ENCODE measurements at regions not wholly inside any gene's neighbourhood (a gene's known extent, or its start where the extent isn't known, plus 50 kb on each side); places are given as distances from the start of the nearest gene placed in this dataset.
"Not testable (repeated sequence)": the region's sequence is repeated elsewhere in the genome, so short reads cannot be mapped to it uniquely, and the experiment has no call there.

- ATAC-seq (ENCODE audit: low read depth) (no peak), DNase-seq (no peak)
- no peaks in the 10 kb centered on the region for H3K4me1 Mint-ChIP-seq
- POLR2A ChIA-PET, result no interaction called here
- H3K27ac Mint-ChIP-seq, result no peak overlapping the region
- H3K27me3 Mint-ChIP-seq, result no peaks in the 10 kb centered on the region
- peaks cover 1% of the 10 kb centered on the region for H3K9me3 Mint-ChIP-seq
- no peaks in the 10 kb centered on the region for H3K36me3 Mint-ChIP-seq
- no peak overlapping the region for H3K4me3 Mint-ChIP-seq
These were observed 412.3 kb downstream of the OXSM start for GRCh38 chr3:26202169-26202568.

- Mint-ChIP-seq H3K9me3 (peaks cover 1% of the 10 kb centered on the region), H3K27ac (no peak overlapping the region), H3K4me1 (no peaks in the 10 kb centered on the region), H3K27me3 (no peaks in the 10 kb centered on the region), H3K36me3 (no peaks in the 10 kb centered on the region), H3K4me3 (no peak overlapping the region)
- POLR2A ChIA-PET, result no interaction called here
- no peak for DNase-seq
- no peak for ATAC-seq (ENCODE audit: low read depth)
These were observed 415.6 kb downstream of the OXSM start for GRCh38 chr3:26205475-26205874.

GRCh38 chr3:26208201-26208600, 414.4 kb upstream of the LRRC3B start:
- H3K9me3 Mint-ChIP-seq, result peaks cover 7% of the 10 kb centered on the region
- no peaks in the 10 kb centered on the region for H3K4me1 Mint-ChIP-seq
- POLR2A ChIA-PET, result no interaction called here
- no peaks in the 10 kb centered on the region for H3K27me3 Mint-ChIP-seq
- DNase-seq (no peak), ATAC-seq (ENCODE audit: low read depth) (no peak)
- no peaks in the 10 kb centered on the region for H3K36me3 Mint-ChIP-seq
- no peak overlapping the region for H3K4me3 Mint-ChIP-seq
- H3K27ac Mint-ChIP-seq, result no peak overlapping the region

- no peaks in the 10 kb centered on the region for H3K9me3 Mint-ChIP-seq
These were observed 392.8 kb upstream of the LRRC3B start for GRCh38 chr3:26229801-26230200.

GRCh38 chr3:26233374-26233773, 389.2 kb upstream of the LRRC3B start:
- DNase-seq (no peak), ATAC-seq (ENCODE audit: low read depth) (no peak)
- Mint-ChIP-seq H3K4me3 (no peak overlapping the region), H3K4me1 (no peaks in the 10 kb centered on the region), H3K36me3 (no peaks in the 10 kb centered on the region), H3K27ac (no peak overlapping the region), H3K9me3 (peaks cover 1% of the 10 kb centered on the region), H3K27me3 (no peaks in the 10 kb centered on the region)
- POLR2A ChIA-PET, result no interaction called here

More at GRCh38 chr3:26229801-26230200, 392.8 kb upstream of the LRRC3B start:
- Mint-ChIP-seq H3K36me3 (no peaks in the 10 kb centered on the region), H3K4me1 (no peaks in the 10 kb centered on the region), H3K27me3 (no peaks in the 10 kb centered on the region), H3K27ac (no peak overlapping the region), H3K4me3 (no peak overlapping the region)
- DNase-seq (no peak), ATAC-seq (ENCODE audit: low read depth) (no peak)
- POLR2A ChIA-PET, result no interaction called here

GRCh38 chr3:26236531-26236930, 386.0 kb upstream of the LRRC3B start:
- ATAC-seq (ENCODE audit: low read depth), result no peak
- DNase-seq, result no peak
- no peaks in the 10 kb centered on the region for H3K4me1 Mint-ChIP-seq
- POLR2A ChIA-PET, result no interaction called here
- no peaks in the 10 kb centered on the region for H3K36me3 Mint-ChIP-seq
- H3K4me3 Mint-ChIP-seq, result no peak overlapping the region
- H3K27ac Mint-ChIP-seq, result no peak overlapping the region
- H3K27me3 Mint-ChIP-seq, result no peaks in the 10 kb centered on the region
- H3K9me3 Mint-ChIP-seq, result peaks cover 2% of the 10 kb centered on the region

- Mint-ChIP-seq H3K27ac (no peak overlapping the region), H3K4me3 (no peak overlapping the region), H3K4me1 (no peaks in the 10 kb centered on the region), H3K9me3 (peaks cover 3% of the 10 kb centered on the region), H3K36me3 (no peaks in the 10 kb centered on the region), H3K27me3 (no peaks in the 10 kb centered on the region)
- ATAC-seq (ENCODE audit: low read depth) (no peak), DNase-seq (no peak)
- POLR2A ChIA-PET, result no interaction called here
These were observed 385.4 kb upstream of the LRRC3B start for GRCh38 chr3:26237036-26237682.

GRCh38 chr3:26244586-26244985, 378.0 kb upstream of the LRRC3B start:
- DNase-seq; H3K36me3 Mint-ChIP-seq; H3K4me3 Mint-ChIP-seq; ATAC-seq (ENCODE audit: low read depth); H3K27me3 Mint-ChIP-seq; POLR2A ChIA-PET; H3K27ac Mint-ChIP-seq; H3K4me1 Mint-ChIP-seq; H3K9me3 Mint-ChIP-seq: not testable (repeated sequence)

- no peak overlapping the region for H3K27ac Mint-ChIP-seq
- H3K4me1 Mint-ChIP-seq, result no peaks in the 10 kb centered on the region
- H3K36me3 Mint-ChIP-seq, result no peaks in the 10 kb centered on the region
- ATAC-seq (ENCODE audit: low read depth), result no peak
- H3K9me3 Mint-ChIP-seq, result peaks cover 1% of the 10 kb centered on the region
- no peak overlapping the region for H3K4me3 Mint-ChIP-seq
- DNase-seq, result no peak
- POLR2A ChIA-PET, result no interaction called here
- H3K27me3 Mint-ChIP-seq, result no peaks in the 10 kb centered on the region
These were observed 377.3 kb upstream of the LRRC3B start for GRCh38 chr3:26245236-26245635.

- no peak for ATAC-seq (ENCODE audit: low read depth)
- Mint-ChIP-seq H3K27ac (no peak overlapping the region), H3K36me3 (no peaks in the 10 kb centered on the region), H3K4me1 (no peaks in the 10 kb centered on the region), H3K4me3 (no peak overlapping the region), H3K9me3 (peaks cover 1% of the 10 kb centered on the region), H3K27me3 (no peaks in the 10 kb centered on the region)
- no peak for DNase-seq
- POLR2A ChIA-PET, result no interaction called here
These were observed 375.7 kb upstream of the LRRC3B start for GRCh38 chr3:26246901-26247300.

GRCh38 chr3:26247712-26248111, 374.9 kb upstream of the LRRC3B start:
- POLR2A ChIA-PET, result no interaction called here
- H3K4me3 Mint-ChIP-seq, result no peak overlapping the region
- DNase-seq (no peak), ATAC-seq (ENCODE audit: low read depth) (no peak)
- no peaks in the 10 kb centered on the region for H3K36me3 Mint-ChIP-seq
- H3K27ac Mint-ChIP-seq, result no peak overlapping the region
- H3K27me3 Mint-ChIP-seq, result no peaks in the 10 kb centered on the region
- H3K4me1 Mint-ChIP-seq, result no peaks in the 10 kb centered on the region
- H3K9me3 Mint-ChIP-seq, result no peaks in the 10 kb centered on the region

- Mint-ChIP-seq H3K4me1 (no peaks in the 10 kb centered on the region), H3K9me3 (no peaks in the 10 kb centered on the region), H3K36me3 (no peaks in the 10 kb centered on the region), H3K27me3 (no peaks in the 10 kb centered on the region), H3K27ac (no peak overlapping the region), H3K4me3 (no peak overlapping the region)
- POLR2A ChIA-PET, result no interaction called here
- no peak for ATAC-seq (ENCODE audit: low read depth)
- no peak for DNase-seq
These were observed 370.6 kb upstream of the LRRC3B start for GRCh38 chr3:26252001-26252400.

- ATAC-seq (ENCODE audit: low read depth) (no peak), DNase-seq (no peak)
- POLR2A ChIA-PET, result no interaction called here
- no peaks in the 10 kb centered on the region for H3K4me1 Mint-ChIP-seq
- no peak overlapping the region for H3K4me3 Mint-ChIP-seq
- H3K9me3 Mint-ChIP-seq, result no peaks in the 10 kb centered on the region
- H3K27ac Mint-ChIP-seq, result no peak overlapping the region
- H3K27me3 Mint-ChIP-seq, result no peaks in the 10 kb centered on the region
- H3K36me3 Mint-ChIP-seq, result no peaks in the 10 kb centered on the region
These were observed 366.3 kb upstream of the LRRC3B start for GRCh38 chr3:26256224-26256623.

GRCh38 chr3:26259176-26259575, 363.4 kb upstream of the LRRC3B start:
- Mint-ChIP-seq H3K4me3 (no peak overlapping the region), H3K9me3 (peaks cover 2% of the 10 kb centered on the region), H3K27ac (no peak overlapping the region), H3K4me1 (no peaks in the 10 kb centered on the region), H3K27me3 (no peaks in the 10 kb centered on the region), H3K36me3 (no peaks in the 10 kb centered on the region)
- no peak for ATAC-seq (ENCODE audit: low read depth)
- DNase-seq, result no peak
- POLR2A ChIA-PET, result no interaction called here

GRCh38 chr3:26260139-26260538, 362.4 kb upstream of the LRRC3B start:
- Mint-ChIP-seq H3K4me1 (no peaks in the 10 kb centered on the region), H3K27me3 (no peaks in the 10 kb centered on the region), H3K4me3 (no peak overlapping the region), H3K9me3 (peaks cover 2% of the 10 kb centered on the region), H3K27ac (no peak overlapping the region), H3K36me3 (no peaks in the 10 kb centered on the region)
- POLR2A ChIA-PET, result no interaction called here
- no peak for DNase-seq
- no peak for ATAC-seq (ENCODE audit: low read depth)

Measured in activated naive CD8-positive, alpha-beta T cell treated with anti-CD3 and anti-CD28 coated beads, Interleukin-2, amount 10 ng/mL, durations not matched to agents 7 days and 5 days (primary cell).